GM19238 (cell line): ENCODE measurements at regions not wholly inside any gene's neighbourhood (a gene's known extent, or its start where the extent isn't known, plus 50 kb on each side); places are given as distances from the start of the nearest gene placed in this dataset.

Source experiments
- DNase-seq: peaks from one replicate; pipeline ENCODE4 v3.0.0; 2011; ENCODE audit warnings: low spot score; ENCODE audit not compliant: insufficient read length

GRCh38 chr12:39125566-39125965, 220.2 kb upstream of the CPNE8 start:
- DNase-seq: no peak

GRCh38 chr12:39124768-39125167, 219.4 kb upstream of the CPNE8 start:
- DNase-seq: no peak

- DNase-seq: no peak
These were observed 218.3 kb upstream of the CPNE8 start for GRCh38 chr12:39123580-39124253.

- DNase-seq: no peak
These were observed 217.3 kb upstream of the CPNE8 start for GRCh38 chr12:39122562-39123204.

GRCh38 chr12:39116861-39117260, 211.5 kb upstream of the CPNE8 start:
- DNase-seq: no peak

GRCh38 chr12:39112064-39112463, 206.7 kb upstream of the CPNE8 start:
- no peak for DNase-seq

- no peak for DNase-seq
These were observed 199.7 kb upstream of the CPNE8 start for GRCh38 chr12:39105111-39105510.

- peak; percentile 23 for DNase-seq
These were observed 198.3 kb upstream of the CPNE8 start for GRCh38 chr12:39103552-39104165.

GRCh38 chr12:39102474-39103209, 197.3 kb upstream of the CPNE8 start:
- DNase-seq: no peak

GRCh38 chr12:39095636-39096330, 190.4 kb upstream of the CPNE8 start:
- no peak for DNase-seq

GRCh38 chr12:39081910-39082309, 176.5 kb upstream of the CPNE8 start:
- DNase-seq: no peak

- DNase-seq: no peak
These were observed 171.8 kb upstream of the CPNE8 start for GRCh38 chr12:39077226-39077625.

GRCh38 chr12:39074063-39074462, 168.7 kb upstream of the CPNE8 start:
- DNase-seq: no peak

GRCh38 chr12:39072658-39073057, 167.3 kb upstream of the CPNE8 start:
- no peak for DNase-seq

GRCh38 chr12:39071611-39072010, 166.2 kb upstream of the CPNE8 start:
- no peak for DNase-seq

GRCh38 chr12:39070775-39071174, 165.4 kb upstream of the CPNE8 start:
- no peak for DNase-seq

GRCh38 chr12:39065455-39065854, 160.1 kb upstream of the CPNE8 start:
- DNase-seq: no peak

GRCh38 chr12:39064708-39065107, 159.3 kb upstream of the CPNE8 start:
- DNase-seq: no peak

GRCh38 chr12:39062266-39062996, 157.0 kb upstream of the CPNE8 start:
- no peak for DNase-seq

GRCh38 chr12:39061576-39061975, 156.2 kb upstream of the CPNE8 start:
- no peak for DNase-seq

GRCh38 chr12:39048395-39048794, 143.0 kb upstream of the CPNE8 start:
- DNase-seq: no peak
